GM10248 (cell line): ENCODE measurements at regions not wholly inside any gene's neighbourhood (a gene's known extent, or its start where the extent isn't known, plus 50 kb on each side); places are given as distances from the start of the nearest gene placed in this dataset.

Source experiments
- CTCF ChIA-PET: fragments of 300-600 bp; sonication (Branson Sonifier 250); formaldehyde crosslinking; extraction: SDS; loops from one replicate; lab custom pipeline; 2021; ENCODE audit warnings: antibody characterized with exemption; lab: Yijun Ruan, JAX
- POLR2A ChIA-PET: fragments of 350-650 bp; sonication (Branson Sonifier 250); formaldehyde crosslinking; extraction: SDS; loops from one replicate; lab custom pipeline; 2020; ENCODE audit warnings: antibody characterized with exemption; lab: Yijun Ruan, JAX
- DNase-seq: peaks from one replicate; pipeline ENCODE4 v3.0.0; 2012; ENCODE audit errors: extremely low spot score
- TF ChIP-seq, protein P1 (sequence below): IDR thresholded peaks from 2 replicates; pipeline ENCODE4 v1.5.1; 2012; ENCODE audit warnings: mild to moderate bottlenecking, low read depth; ENCODE audit errors: extremely low read depth, missing control alignments, control extremely low read depth

DNA sequence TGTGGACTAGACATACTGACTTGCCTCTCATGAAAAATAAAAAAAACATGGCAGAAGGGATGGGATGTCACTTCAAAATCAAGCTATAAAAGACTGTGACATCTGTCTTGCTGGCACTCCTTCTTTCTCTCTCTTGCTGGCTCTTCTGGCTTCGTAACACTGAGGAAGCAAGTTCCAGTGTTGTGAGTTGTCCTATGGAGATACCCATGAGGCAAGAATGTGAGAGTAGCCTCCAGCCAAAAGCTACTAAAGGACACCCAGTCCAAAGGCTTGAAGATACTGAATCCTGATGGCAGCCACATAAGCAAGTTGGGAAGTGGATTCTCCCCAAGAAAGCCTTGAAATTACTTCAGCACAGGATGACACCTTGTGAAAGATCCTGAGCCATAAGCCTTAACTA, 376.1 kb upstream of the TMEFF2 start:
- TF ChIP-seq, protein P1, sequence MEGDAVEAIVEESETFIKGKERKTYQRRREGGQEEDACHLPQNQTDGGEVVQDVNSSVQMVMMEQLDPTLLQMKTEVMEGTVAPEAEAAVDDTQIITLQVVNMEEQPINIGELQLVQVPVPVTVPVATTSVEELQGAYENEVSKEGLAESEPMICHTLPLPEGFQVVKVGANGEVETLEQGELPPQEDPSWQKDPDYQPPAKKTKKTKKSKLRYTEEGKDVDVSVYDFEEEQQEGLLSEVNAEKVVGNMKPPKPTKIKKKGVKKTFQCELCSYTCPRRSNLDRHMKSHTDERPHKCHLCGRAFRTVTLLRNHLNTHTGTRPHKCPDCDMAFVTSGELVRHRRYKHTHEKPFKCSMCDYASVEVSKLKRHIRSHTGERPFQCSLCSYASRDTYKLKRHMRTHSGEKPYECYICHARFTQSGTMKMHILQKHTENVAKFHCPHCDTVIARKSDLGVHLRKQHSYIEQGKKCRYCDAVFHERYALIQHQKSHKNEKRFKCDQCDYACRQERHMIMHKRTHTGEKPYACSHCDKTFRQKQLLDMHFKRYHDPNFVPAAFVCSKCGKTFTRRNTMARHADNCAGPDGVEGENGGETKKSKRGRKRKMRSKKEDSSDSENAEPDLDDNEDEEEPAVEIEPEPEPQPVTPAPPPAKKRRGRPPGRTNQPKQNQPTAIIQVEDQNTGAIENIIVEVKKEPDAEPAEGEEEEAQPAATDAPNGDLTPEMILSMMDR, result no peak
- no peak for DNase-seq
- POLR2A ChIA-PET, result no interaction called here
- CTCF ChIA-PET, result interaction anchor here (1.6 to 2.2 kb wide), 2 partner anchors 8 to 11 kb away, joined by 4 to 6 read pairs; no protein-coding TSS in a partner anchor

GRCh38 chr2:192566863-192567262, 372.1 kb upstream of the TMEFF2 start:
- POLR2A ChIA-PET, result no interaction called here

GRCh38 chr2:192560326-192560725, 365.6 kb upstream of the TMEFF2 start:
- TF ChIP-seq, protein P1, result no peak
- DNase-seq, result no peak
- POLR2A ChIA-PET, result no interaction called here
- CTCF ChIA-PET, result interaction anchor here (1.6 kb wide), 1 partner anchor 11 kb away, joined by 6 read pairs; no protein-coding TSS in a partner anchor

More at GRCh38 chr2:192566863-192567262, 372.1 kb upstream of the TMEFF2 start:
- CTCF ChIA-PET, result interaction anchor here (0.7 to 0.8 kb wide), 2 partner anchors 15 to 28 kb away, joined by 3 read pairs; no protein-coding TSS in a partner anchor
- TF ChIP-seq, protein P1, result no peak
- no peak for DNase-seq

DNA sequence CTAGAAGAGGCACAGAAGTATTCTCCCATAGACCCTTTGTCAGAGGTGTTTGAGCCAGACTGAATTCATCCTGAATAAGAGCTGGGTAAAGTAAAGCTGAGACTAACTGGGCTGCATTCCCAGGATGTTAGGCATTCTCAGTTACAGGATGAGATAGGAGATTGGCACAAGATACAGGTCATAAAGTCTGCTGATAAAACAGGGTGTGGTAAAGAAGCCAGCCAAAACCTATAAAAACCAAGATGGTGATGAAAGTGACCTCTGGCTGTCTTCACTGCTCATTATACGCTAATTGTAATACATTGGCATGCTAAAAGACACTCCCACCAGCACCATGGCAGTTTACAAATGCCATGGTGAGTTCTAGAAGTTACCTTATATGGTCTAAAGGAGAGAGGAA, 364.9 kb upstream of the TMEFF2 start:
- TF ChIP-seq, protein P1, result no peak
- ChIA-PET POLR2A (no interaction called here), CTCF (interaction anchor here (1.6 kb wide), 1 partner anchor 12 kb away, joined by 6 read pairs; no protein-coding TSS in a partner anchor)
- no peak for DNase-seq

- ChIA-PET POLR2A (no interaction called here), CTCF (no interaction called here)
Measured at GRCh38 chr2:192558637-192559036, 363.9 kb upstream of the TMEFF2 start.

DNA sequence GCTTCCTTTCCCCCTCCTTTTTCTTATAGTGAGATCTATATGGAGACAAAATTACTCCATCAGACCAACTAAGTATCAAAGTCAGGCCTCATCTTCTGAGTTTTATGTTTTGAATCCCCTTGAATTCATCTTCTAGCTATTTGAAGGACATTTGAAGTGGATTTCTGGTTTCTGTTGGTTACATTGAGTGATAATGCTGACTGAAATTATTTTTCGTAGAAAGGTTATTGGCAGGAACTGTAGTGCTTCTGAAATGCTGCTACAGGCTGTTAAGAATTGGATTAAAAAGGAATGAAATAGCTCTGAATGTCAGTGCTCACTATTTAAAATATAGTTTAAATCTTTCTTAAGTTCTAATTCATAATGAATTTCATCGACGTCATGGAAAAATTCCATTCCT, 361.0 kb upstream of the TMEFF2 start:
- ChIA-PET CTCF (interaction anchor here (1.7 kb wide), 1 partner anchor 16 kb away, joined by 4 read pairs; no protein-coding TSS in a partner anchor), POLR2A (no interaction called here)
- no peak for DNase-seq
- TF ChIP-seq, protein P1, result no peak

More at GRCh38 chr2:192558637-192559036, 363.9 kb upstream of the TMEFF2 start:
- no peak for DNase-seq
- TF ChIP-seq, protein P1, result no peak
